ENCODE measurements at regions not wholly inside any gene's neighbourhood (a gene's known extent, or its start where the extent isn't known, plus 50 kb on each side); places are given as distances from the start of the nearest gene placed in this dataset.

DNA sequence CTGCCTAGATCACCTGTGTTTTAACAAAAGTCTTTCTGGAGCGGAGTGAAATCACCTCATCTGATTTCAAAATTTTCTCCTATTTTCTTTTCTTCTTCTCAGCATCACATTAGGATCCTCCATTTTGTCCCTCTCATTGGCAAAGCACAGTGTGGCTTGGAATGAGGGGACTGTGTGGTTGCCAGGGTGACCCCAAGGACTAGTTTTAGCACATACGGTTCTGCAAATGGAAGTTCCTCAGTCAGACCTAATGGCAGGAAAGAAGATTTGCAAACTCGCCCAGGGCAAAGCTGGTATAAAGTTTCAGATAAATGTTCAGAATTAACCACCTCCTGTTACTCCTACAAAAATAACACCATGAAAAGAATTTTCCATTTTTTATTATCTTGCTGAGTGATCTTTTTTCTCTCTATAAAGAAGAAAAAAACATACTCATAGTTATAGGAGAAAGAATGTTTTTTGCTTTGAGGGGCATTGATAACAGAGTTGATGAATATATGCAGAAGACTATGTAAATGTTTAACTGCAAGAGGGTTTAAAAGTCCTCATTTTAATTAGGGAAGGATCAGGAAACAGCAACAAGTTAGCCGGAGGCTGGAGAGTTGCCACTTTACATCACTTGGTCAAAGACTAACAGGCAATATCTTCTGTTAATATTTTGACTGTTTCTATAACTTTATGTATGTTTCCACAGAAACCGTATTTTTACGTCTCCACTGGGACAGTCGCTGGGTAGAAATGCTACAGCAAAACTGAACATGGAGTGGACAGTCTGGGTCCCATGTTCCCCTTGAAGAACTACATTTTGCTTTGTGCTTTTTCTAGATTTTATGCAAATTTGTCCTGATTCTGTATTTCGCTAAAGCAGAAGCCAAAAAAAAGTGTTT is 257.8 kb downstream of the NR2F1-AS1 start:
- TF ChIP-seq, protein P1, sequence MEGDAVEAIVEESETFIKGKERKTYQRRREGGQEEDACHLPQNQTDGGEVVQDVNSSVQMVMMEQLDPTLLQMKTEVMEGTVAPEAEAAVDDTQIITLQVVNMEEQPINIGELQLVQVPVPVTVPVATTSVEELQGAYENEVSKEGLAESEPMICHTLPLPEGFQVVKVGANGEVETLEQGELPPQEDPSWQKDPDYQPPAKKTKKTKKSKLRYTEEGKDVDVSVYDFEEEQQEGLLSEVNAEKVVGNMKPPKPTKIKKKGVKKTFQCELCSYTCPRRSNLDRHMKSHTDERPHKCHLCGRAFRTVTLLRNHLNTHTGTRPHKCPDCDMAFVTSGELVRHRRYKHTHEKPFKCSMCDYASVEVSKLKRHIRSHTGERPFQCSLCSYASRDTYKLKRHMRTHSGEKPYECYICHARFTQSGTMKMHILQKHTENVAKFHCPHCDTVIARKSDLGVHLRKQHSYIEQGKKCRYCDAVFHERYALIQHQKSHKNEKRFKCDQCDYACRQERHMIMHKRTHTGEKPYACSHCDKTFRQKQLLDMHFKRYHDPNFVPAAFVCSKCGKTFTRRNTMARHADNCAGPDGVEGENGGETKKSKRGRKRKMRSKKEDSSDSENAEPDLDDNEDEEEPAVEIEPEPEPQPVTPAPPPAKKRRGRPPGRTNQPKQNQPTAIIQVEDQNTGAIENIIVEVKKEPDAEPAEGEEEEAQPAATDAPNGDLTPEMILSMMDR (IDR thresholded peaks at IDR 0.05; ENCODE audit: insufficient read depth, low read depth, low read length), result no peak
- H3K4me3 ChIP-seq (ENCODE audit: low read depth, low read length), result no peak overlapping the region
- no peak for DNase-seq (ENCODE audit: low read depth)

DNA sequence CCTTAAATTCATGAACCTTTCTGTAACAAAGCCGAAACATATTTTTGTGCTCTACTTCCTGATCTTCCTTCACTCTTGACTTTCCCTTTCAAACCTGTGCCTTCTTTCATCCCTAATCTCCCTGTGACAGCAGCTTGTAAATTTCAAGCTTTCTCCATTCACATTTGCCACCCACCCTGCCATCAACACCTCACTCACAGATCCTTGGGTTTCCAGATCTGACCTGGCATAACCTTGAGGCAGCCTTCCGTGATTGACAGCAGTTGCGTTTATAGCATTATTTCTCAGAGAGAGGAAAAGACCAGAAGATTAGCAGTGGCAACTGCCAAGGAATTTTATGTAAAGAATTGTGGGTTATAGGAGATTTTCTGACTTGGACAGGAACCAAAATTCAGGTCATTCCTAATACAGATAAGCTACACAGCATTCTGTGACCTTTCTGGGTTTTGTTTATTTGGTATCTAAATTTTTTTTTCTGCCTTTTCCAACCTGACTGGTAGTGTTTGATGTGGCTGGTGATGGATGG is 260.0 kb downstream of the NR2F1-AS1 start:
- DNase-seq (ENCODE audit: low read depth), result peak; percentile 28
- TF ChIP-seq, protein P1 (IDR thresholded peaks at IDR 0.05; ENCODE audit: insufficient read depth, low read depth, low read length), result no peak
- no peak overlapping the region for H3K4me3 ChIP-seq (ENCODE audit: low read depth, low read length)

DNA sequence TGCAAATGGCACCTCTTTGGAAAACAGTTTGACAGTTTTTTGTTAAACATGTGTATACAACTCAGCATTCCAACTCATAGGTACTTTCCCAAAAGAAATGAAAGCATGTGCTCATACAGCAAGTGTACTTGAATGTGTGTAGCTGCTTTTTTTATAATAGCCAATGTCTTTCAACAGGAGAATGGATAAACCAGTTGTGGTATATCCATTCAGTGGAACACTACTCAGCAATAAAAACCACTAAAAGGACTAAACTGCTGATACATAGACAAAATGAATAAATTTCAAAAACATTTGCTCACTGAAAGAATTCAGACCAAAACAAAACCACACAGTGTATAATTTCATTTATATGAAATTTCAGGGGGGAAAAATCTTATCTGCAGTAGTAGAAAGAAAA is 267.3 kb downstream of the NR2F1-AS1 start:
- H3K4me3 ChIP-seq (ENCODE audit: low read depth, low read length), result no peak overlapping the region
- TF ChIP-seq, protein P1 (IDR thresholded peaks at IDR 0.05; ENCODE audit: insufficient read depth, low read depth, low read length), result no peak
- no peak for DNase-seq (ENCODE audit: low read depth)

DNA sequence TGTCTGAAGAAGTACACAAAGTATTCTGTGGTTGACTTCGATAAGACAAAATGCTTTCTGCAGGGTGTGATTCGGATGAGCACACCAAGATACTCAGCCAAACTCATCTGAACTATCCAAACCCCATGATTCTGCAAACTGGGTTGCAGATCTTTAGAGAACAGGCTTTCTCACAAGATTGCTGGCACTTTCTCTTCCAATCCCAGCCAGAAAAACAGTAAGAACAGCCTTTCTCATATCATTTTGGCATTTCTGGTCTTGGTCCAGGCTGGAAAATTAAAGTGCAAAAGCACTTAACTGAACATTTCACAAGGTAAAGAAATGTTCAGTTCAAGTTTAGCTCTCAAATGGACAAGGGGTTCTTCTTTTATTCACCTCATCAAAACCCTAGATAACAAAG is 269.1 kb downstream of the NR2F1-AS1 start:
- H3K4me3 ChIP-seq (ENCODE audit: low read depth, low read length), result no peak overlapping the region
- TF ChIP-seq, protein P1 (IDR thresholded peaks at IDR 0.05; ENCODE audit: insufficient read depth, low read depth, low read length), result no peak
- DNase-seq (ENCODE audit: low read depth), result peak; percentile 61

DNA sequence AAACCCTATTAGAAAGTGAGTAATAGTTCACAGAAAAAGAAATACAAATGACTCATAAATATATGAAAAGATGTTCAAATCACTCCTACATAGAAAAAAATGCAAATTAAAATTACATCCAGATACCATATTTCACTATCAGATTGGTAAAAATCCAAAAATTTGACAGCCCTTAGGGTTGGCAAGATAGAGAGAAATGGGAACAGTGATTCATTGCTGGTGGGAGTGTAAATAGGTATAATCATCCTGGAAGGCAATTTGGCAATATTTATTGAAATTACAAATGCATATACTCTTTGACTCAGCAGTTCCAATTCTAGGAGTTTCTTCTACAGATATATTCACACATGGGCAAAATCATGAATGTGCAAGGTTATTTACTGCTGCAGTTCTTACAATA is 273.5 kb downstream of the NR2F1-AS1 start:
- H3K4me3 ChIP-seq (ENCODE audit: low read depth, low read length), result no peak overlapping the region
- TF ChIP-seq, protein P1 (IDR thresholded peaks at IDR 0.05; ENCODE audit: insufficient read depth, low read depth, low read length), result no peak
- DNase-seq (ENCODE audit: low read depth), result peak; percentile 20

DNA sequence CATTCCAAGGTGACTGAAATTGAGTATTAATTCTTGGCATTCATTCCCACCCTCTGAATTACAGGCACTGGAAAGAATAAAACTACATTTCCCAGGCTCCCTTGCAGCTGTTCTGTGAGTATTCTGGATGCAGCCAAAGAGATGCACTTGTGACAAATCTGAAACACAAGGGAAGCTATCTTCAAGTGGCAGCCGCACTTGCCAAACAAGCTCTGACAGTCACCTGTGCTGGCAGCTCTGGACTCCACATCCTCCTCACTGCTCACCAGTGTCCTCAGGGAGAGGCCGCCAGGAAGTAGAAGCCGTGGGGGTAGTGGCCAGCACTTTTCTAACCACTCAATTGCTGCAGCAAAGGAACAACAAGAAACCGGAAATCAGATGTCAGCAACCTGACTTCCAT is 275.0 kb downstream of the NR2F1-AS1 start:
- H3K4me3 ChIP-seq (ENCODE audit: low read depth, low read length), result no peak overlapping the region
- no peak for DNase-seq (ENCODE audit: low read depth)
- TF ChIP-seq, protein P1 (IDR thresholded peaks at IDR 0.05; ENCODE audit: insufficient read depth, low read depth, low read length), result no peak
